ENCODE measurements at regions not wholly inside any gene's neighbourhood (a gene's known extent, or its start where the extent isn't known, plus 50 kb on each side); places are given as distances from the start of the nearest gene placed in this dataset.
"Not testable (repeated sequence)": the region's sequence is repeated elsewhere in the genome, so short reads cannot be mapped to it uniquely, and the experiment has no call there.

DNA sequence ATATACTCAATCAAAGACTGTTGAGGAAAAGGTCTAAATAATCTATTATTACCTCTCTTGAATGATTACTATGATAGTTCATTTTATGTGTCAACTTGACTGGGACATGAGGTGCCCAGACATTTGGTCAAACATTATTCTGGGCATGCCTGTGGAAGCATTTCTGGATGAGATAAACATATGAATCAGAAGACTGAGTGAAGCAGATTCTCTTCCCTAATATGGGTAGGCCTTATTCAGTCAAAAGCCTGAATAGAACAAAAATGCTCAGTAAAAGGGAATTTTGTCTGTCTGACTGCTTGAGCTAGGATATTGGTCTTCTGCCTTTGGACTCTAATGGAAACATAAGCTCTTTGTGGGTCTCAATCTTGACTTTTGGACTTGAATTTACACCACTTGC lies 73.3 kb upstream of the SOX13 start:
- no peak for DNase-seq

DNA sequence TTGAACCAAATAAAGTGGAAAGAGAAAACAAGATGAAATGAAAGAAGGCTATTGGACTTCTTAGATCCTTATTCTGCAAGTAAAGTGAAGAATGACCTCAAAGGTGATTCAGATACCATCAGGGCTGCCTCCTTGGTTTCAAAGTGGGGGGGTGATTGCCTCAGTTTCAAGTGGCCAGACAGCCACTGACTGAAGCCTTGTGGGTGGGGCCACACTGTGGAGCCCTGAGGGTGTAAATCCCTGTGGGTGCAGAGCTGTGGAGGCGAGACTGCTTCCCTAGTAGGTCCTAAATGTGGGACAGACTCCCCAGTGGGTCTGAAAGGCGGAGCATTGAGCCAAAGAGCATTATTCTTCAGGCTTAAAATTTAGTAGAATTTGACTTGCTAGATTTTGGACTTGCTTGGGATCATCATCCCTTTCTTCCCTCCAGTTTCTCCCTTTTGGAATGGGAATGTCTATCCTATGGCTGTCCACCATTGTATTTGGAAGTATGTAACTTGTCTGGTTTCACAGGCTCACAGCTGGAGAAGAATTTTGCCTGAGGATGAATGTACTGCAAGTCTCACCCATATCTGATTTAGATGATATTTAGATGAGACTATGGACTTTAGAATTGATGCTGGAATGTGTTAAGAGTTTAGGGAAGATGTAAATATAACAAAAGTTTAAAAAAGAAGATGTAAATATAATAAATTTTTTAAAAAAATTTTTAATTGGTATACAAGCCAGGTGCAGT lies 71.6 kb upstream of the SOX13 start:
- DNase-seq: no peak

DNA sequence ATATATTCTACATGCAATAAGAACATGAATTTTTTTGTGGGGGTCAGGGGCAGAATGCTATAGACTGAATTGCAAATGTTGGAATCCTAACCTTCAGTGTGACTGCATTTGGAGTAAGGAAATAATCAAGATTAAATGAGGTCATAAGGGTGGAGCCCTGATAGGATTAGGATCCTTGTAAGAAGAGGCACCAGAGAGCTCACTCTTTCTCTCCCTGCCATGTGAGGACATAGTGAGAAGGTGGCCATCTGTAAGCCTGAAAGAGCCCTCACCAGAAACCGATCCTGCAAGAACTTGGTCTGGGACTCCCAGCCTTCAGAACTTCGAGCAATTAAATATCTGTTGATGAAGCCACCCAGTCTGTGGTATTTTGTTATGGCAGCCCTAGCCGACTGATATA lies 70.3 kb upstream of the SOX13 start:
- DNase-seq: no peak

DNA sequence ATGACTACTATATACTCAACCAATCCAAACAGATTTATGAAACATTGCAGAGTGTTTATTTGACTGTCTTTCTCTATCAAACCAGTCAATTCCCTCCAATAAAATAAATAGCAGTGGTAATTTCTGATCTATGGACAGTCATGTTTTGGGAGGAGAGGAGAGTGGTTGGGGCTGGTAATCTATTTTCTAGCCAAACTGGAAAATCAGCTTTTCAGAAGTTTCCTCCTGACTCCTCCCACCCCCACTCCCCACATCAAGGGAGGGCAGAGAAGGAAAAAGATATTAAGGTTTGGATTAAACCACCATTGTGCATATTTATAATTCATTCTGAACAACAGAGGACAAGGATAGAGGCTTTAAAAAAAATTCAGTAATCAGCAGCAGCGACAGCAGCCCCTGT lies 69.4 kb upstream of the SOX13 start:
- DNase-seq: no peak

DNA sequence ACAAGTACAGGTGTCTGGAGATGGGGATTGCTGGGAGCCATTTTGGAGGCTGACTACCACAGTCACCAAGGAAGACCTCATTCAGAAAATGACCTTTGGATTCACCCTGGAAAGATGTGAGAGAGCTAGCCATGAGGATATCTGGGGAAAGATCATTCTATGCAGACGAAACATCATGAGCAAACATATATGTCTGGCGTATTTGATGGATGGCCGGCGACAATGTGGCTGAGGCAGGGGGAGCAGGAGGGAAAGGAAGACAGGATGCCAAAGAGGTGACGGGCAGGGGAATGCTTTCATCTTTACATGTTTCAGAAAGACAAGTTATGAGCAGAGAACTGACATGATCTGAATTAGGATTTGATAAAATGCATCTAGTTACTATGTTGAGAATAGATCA lies 61.5 kb upstream of the SOX13 start:
- no peak for DNase-seq

DNA sequence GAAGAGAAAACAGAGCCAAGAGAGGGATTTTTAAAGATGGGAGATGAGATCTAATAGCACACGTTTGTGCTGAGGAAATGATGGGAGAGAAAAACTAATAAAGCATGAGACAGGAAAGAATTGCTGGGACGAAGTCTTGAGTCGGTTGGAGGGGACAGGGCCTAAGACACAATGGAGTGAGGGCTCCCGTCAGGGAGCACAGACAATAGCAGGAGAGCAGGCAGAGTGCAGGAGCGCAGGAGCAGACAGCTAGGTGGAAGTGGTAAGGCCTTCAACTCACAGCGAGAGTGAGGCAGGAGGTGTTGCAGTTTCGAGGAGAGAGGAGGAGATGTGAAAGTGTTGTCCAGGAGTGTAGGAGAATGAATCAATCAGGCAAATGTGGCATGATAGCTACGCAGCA lies 59.9 kb upstream of the SOX13 start:
- no peak for DNase-seq

DNA sequence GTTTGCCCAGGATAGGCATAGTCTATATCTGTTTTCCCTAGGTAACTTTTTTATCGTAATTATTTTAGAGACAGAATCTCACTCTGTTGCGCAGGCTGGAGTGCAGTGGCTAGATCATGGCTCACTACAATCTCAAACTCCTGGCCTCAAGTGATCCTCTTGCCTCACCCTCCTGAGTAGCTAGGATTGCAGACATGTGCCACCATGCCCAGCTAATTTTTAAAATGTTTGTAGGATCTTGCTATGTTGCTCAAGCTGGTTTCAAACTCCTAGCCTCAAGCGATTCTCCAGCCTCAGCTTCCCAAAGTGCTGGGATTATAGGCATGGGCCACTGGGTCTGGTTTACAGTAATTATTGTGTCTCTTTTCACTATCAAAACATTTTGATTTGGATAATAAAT lies 58.6 kb upstream of the SOX13 start:
- DNase-seq: no peak

DNA sequence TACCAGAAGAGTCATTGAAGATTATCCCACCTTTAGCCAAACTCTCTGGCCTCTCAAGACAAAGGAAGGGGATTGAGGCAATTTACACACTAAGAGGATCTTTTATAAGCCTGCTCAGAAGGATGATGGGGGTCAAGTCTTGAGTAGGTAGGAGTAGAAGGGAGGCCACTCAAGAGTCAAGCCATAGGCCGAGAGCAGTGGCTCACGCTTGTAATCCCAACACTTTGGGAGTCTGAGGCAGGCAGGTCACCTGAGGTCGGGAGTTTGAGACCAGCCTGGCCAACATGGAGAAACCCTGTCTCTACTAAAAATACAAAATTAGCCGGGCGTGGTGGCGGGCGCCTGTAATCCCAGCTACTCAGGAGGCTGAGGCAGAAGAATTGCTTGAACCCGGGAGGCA lies 58.0 kb upstream of the SOX13 start:
- DNase-seq: not testable (repeated sequence)

DNA sequence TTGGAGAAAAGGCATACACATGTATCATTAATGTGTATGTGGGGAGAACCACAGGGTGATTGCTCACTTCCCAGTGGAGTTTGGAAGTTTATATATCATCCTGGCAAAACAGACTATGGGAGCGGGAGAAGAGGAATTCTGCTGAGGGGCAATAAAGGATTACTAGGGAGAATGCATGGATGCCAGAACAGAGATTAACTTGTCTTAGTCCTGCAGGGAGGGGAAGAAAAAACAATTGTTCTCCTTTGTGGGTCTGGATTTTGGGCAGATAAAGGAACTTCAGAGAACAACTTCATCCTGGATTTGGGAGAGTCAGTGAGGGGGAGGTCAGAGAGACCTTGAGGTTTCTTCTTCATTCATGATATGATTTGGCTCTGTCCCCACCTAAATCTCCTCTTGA lies 55.9 kb upstream of the SOX13 start:
- no peak for DNase-seq

DNA sequence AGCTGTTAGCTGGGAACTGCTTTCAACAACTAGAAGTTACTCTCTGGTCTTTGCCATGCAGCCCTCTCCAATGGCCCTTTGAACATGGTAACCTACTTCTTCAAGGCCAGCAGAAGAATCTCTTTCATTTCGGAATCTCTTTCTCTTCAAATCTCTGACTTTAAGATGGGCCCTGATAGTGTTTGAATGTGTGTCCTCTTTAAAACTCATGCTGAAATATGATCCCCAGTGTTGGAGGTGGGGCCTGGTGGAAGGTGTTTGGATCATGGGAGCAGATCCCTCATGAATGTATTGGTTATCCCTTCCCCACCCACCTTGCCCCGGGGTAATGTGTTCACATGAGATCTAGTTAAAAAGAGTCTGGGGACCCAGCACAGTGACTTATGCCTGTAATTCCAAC lies 54.5 kb upstream of the SOX13 start:
- no peak for DNase-seq

Data from NCI-H1436 (cell line).